HG02852 (cell line): ENCODE measurements at regions not wholly inside any gene's neighbourhood (a gene's known extent, or its start where the extent isn't known, plus 50 kb on each side); places are given as distances from the start of the nearest gene placed in this dataset.
A peak's percentile ranks its signal among the peaks of the same experiment; 100 is the strongest.
"Not testable (repeated sequence)": the region's sequence is repeated elsewhere in the genome, so short reads cannot be mapped to it uniquely, and the experiment has no call there.

Experiments used
- ATAC-seq: cut with Tn5 transposase; IDR thresholded peaks from one replicate; pipeline ENCODE4 v1.9.1; 2021; ENCODE audit warnings: mild to moderate bottlenecking, moderate library complexity; ENCODE audit not compliant: unreplicated experiment

- peak; percentile 7 for ATAC-seq
These were observed 104.5 kb upstream of the CHD1 start for GRCh38 chr5:99033014-99033900.

GRCh38 chr5:99032234-99033013 lies 103.6 kb upstream of the CHD1 start:
- ATAC-seq = peak; percentile 36

- no peak for ATAC-seq
These were observed 102.2 kb upstream of the CHD1 start for GRCh38 chr5:99030906-99031440.

- ATAC-seq = no peak
These were observed 100.4 kb upstream of the CHD1 start for GRCh38 chr5:99029172-99029571.

- not testable (repeated sequence) for ATAC-seq
These were observed 99.4 kb upstream of the CHD1 start for GRCh38 chr5:99028170-99028569.

- ATAC-seq = no peak
These were observed 96.7 kb upstream of the CHD1 start for GRCh38 chr5:99025298-99026045.

GRCh38 chr5:99023330-99023729 lies 94.5 kb upstream of the CHD1 start:
- no peak for ATAC-seq

- ATAC-seq = no peak
These were observed 93.4 kb upstream of the CHD1 start for GRCh38 chr5:99022250-99022649.

GRCh38 chr5:99020698-99021048 lies 91.9 kb upstream of the CHD1 start:
- ATAC-seq = no peak

GRCh38 chr5:99019812-99020697 lies 91.2 kb upstream of the CHD1 start:
- ATAC-seq = peak; percentile 67

- ATAC-seq = no peak
These were observed 90.4 kb upstream of the CHD1 start for GRCh38 chr5:99019254-99019653.

- ATAC-seq = no peak
These were observed 81.5 kb upstream of the CHD1 start for GRCh38 chr5:99010294-99010693.

GRCh38 chr5:99008009-99008408 lies 79.2 kb upstream of the CHD1 start:
- not testable (repeated sequence) for ATAC-seq

- ATAC-seq = no peak
These were observed 76.7 kb upstream of the CHD1 start for GRCh38 chr5:99005506-99005905.

- ATAC-seq = peak; percentile 100
These were observed 76.2 kb upstream of the CHD1 start for GRCh38 chr5:99004960-99005359.

- no peak for ATAC-seq
These were observed 72.1 kb upstream of the CHD1 start for GRCh38 chr5:99000876-99001275.

GRCh38 chr5:99000221-99000620 lies 71.4 kb upstream of the CHD1 start:
- no peak for ATAC-seq

- ATAC-seq = no peak
These were observed 70.8 kb upstream of the CHD1 start for GRCh38 chr5:98999631-99000030.

GRCh38 chr5:98997000-98997399 lies 68.2 kb upstream of the CHD1 start:
- ATAC-seq = no peak

- ATAC-seq = no peak
These were observed 65.8 kb upstream of the CHD1 start for GRCh38 chr5:98994611-98995010.
